ENCODE measurements at regions not wholly inside any gene's neighbourhood (a gene's known extent, or its start where the extent isn't known, plus 50 kb on each side); places are given as distances from the start of the nearest gene placed in this dataset.

DNA sequence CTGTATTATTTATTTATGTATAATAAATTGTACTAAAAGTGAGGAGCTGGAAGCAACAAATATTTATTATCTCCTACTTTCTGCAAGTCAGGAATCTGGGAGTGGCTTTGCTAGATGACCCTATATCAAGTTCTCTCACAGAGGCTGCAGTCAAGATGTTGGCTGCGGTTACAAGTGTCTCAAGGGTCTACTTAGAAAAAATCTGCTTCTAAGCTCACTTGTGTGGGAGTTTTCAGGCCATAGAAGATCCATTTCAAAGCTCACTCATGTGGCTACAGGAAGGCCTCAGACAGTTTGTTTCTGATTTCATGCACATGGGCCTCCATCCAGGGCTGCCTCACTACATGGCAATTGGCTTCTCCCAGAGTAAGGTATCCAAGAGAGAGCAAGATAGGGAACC lies 551.1 kb downstream of the CAAP1 start:
- Histone ChIP-seq H3K4me1 (no peaks in the 10 kb centered on the region), H3K9me3 (peaks cover 0 to 19% (median 0%) of the 10 kb centered on the region in 4 donors), H3K27ac (no peak overlapping the region), H3K4me3 (no peak overlapping the region), H3K27me3 (no peaks in the 10 kb centered on the region), H3K36me3 (no peaks in the 10 kb centered on the region)
- DNase-seq (ENCODE audit: low spot score in 2 of 2), result no peak
- 42 to 46% methylated on average over 1 of the region's 1 CpG for WGBS, 2 donors
- TF ChIP-seq POLR2A (IDR thresholded peaks at IDR 0.05) (no peak), EP300 (IDR thresholded peaks at IDR 0.05) (no peak)
- TF ChIP-seq, protein P1, sequence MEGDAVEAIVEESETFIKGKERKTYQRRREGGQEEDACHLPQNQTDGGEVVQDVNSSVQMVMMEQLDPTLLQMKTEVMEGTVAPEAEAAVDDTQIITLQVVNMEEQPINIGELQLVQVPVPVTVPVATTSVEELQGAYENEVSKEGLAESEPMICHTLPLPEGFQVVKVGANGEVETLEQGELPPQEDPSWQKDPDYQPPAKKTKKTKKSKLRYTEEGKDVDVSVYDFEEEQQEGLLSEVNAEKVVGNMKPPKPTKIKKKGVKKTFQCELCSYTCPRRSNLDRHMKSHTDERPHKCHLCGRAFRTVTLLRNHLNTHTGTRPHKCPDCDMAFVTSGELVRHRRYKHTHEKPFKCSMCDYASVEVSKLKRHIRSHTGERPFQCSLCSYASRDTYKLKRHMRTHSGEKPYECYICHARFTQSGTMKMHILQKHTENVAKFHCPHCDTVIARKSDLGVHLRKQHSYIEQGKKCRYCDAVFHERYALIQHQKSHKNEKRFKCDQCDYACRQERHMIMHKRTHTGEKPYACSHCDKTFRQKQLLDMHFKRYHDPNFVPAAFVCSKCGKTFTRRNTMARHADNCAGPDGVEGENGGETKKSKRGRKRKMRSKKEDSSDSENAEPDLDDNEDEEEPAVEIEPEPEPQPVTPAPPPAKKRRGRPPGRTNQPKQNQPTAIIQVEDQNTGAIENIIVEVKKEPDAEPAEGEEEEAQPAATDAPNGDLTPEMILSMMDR (IDR thresholded peaks at IDR 0.05), result no peak

- Histone ChIP-seq H3K4me3 (no peak overlapping the region), H3K27me3 (no peaks in the 10 kb centered on the region), H3K9me3 (peaks cover 0 to 19% (median 0%) of the 10 kb centered on the region in 4 donors), H3K4me1 (no peaks in the 10 kb centered on the region), H3K27ac (no peak overlapping the region), H3K36me3 (no peaks in the 10 kb centered on the region)
- TF ChIP-seq, protein P1 (IDR thresholded peaks at IDR 0.05), result no peak
- TF ChIP-seq POLR2A (IDR thresholded peaks at IDR 0.05) (no peak), EP300 (IDR thresholded peaks at IDR 0.05) (no peak)
- 87 to 93% methylated on average over 5 of the region's 5 CpGs for WGBS, 2 donors
- no peak for DNase-seq (ENCODE audit: low spot score in 2 of 2)
Measured at GRCh38 chr9:26339796-26340195, 552.8 kb downstream of the CAAP1 start.

- TF ChIP-seq EP300 (IDR thresholded peaks at IDR 0.05) (no peak), POLR2A (IDR thresholded peaks at IDR 0.05) (no peak)
- TF ChIP-seq, protein P1 (IDR thresholded peaks at IDR 0.05), result no peak
- WGBS, 2 donors, result 89 to 91% methylated on average over 2 of the region's 2 CpGs
- Histone ChIP-seq H3K4me1 (no peaks in the 10 kb centered on the region), H3K4me3 (no peak overlapping the region), H3K27me3 (no peaks in the 10 kb centered on the region), H3K9me3 (no peaks in the 10 kb centered on the region), H3K27ac (no peak overlapping the region), H3K36me3 (no peaks in the 10 kb centered on the region)
- no peak for DNase-seq (ENCODE audit: low spot score in 2 of 2)
Measured at GRCh38 chr9:26335116-26335515, 557.5 kb downstream of the CAAP1 start.

- Histone ChIP-seq H3K9me3 (no peaks in the 10 kb centered on the region), H3K36me3 (no peaks in the 10 kb centered on the region), H3K27ac (no peak overlapping the region), H3K27me3 (no peaks in the 10 kb centered on the region), H3K4me3 (no peak overlapping the region), H3K4me1 (no peaks in the 10 kb centered on the region)
- no peak for DNase-seq (ENCODE audit: low spot score in 2 of 2)
- TF ChIP-seq POLR2A (IDR thresholded peaks at IDR 0.05), result no peak
- TF ChIP-seq, protein P1 (IDR thresholded peaks at IDR 0.05), result no peak
- TF ChIP-seq EP300 (IDR thresholded peaks at IDR 0.05), result no peak
- 92 to 93% methylated on average over 4 of the region's 4 CpGs for WGBS, 2 donors
Measured at GRCh38 chr9:26334706-26335105, 557.9 kb downstream of the CAAP1 start.

DNA sequence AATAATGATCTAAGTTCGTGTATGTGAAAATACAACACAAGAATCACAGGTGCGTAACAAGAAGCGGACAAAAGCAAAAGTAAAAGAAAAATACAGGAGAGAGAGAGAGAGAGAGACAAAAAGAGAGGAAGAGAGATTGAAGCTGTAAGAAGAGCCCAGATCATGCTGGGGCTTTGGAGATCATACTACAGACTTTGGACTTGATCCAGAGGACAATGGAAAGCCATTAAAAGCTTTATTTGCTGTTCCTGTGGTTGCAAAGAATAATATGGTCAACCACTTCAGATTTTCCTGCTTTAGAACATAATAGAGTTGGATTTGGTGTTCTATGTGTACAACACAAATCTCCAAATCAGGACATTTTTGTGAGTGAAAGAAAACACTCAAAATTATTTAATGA lies 561.4 kb downstream of the CAAP1 start:
- no peaks in the 10 kb centered on the region for H3K36me3 ChIP-seq
- 87 to 89% methylated on average over 3 of the region's 3 CpGs for WGBS, 2 donors
- no peak overlapping the region for H3K4me3 ChIP-seq
- no peaks in the 10 kb centered on the region for H3K4me1 ChIP-seq
- no peaks in the 10 kb centered on the region for H3K9me3 ChIP-seq
- TF ChIP-seq, protein P1 (IDR thresholded peaks at IDR 0.05), result no peak
- TF ChIP-seq POLR2A (IDR thresholded peaks at IDR 0.05), result no peak
- no peak for TF ChIP-seq EP300 (IDR thresholded peaks at IDR 0.05)
- no peak overlapping the region for H3K27ac ChIP-seq
- DNase-seq (ENCODE audit: low spot score in 2 of 2), result no peak
- H3K27me3 ChIP-seq, result no peaks in the 10 kb centered on the region
